GM12875 (cell line): ENCODE measurements at regions not wholly inside any gene's neighbourhood (a gene's known extent, or its start where the extent isn't known, plus 50 kb on each side); places are given as distances from the start of the nearest gene placed in this dataset.

Experiments used
- H3K4me3 ChIP-seq: one replicate; pipeline ENCODE4 v1.5.1; 2011; ENCODE audit warnings: low read depth, low read length, control low read depth
- TF ChIP-seq, protein P1 (sequence below): IDR thresholded peaks from 2 replicates; pipeline ENCODE4 v1.5.1; 2011; ENCODE audit warnings: low read depth, mild to moderate bottlenecking, control low read depth, inconsistent platforms, low read length, moderate library complexity, borderline replicate concordance; ENCODE audit not compliant: insufficient read depth

DNA sequence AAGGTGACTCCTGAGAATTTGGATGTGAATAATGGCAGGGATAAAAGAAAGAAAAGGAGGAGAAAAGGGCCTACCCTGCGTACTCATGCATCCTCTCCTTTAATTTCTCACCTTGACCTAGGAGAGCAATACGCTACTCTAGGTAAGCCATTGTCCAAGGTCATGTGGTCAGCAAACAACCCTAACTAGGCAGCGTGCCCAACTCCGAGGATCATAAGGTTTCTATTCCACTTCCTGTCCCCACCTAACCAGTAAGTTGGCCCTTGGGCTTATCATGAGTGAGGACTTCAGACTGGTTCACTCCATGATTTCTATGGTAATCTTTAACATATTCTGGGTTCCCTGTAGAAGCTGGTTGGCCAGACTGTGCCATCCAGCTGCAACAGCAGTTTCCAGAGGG is 315.1 kb upstream of the CCL2 start:
- TF ChIP-seq, protein P1, sequence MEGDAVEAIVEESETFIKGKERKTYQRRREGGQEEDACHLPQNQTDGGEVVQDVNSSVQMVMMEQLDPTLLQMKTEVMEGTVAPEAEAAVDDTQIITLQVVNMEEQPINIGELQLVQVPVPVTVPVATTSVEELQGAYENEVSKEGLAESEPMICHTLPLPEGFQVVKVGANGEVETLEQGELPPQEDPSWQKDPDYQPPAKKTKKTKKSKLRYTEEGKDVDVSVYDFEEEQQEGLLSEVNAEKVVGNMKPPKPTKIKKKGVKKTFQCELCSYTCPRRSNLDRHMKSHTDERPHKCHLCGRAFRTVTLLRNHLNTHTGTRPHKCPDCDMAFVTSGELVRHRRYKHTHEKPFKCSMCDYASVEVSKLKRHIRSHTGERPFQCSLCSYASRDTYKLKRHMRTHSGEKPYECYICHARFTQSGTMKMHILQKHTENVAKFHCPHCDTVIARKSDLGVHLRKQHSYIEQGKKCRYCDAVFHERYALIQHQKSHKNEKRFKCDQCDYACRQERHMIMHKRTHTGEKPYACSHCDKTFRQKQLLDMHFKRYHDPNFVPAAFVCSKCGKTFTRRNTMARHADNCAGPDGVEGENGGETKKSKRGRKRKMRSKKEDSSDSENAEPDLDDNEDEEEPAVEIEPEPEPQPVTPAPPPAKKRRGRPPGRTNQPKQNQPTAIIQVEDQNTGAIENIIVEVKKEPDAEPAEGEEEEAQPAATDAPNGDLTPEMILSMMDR: no peak
- H3K4me3 ChIP-seq: no peak overlapping the region

DNA sequence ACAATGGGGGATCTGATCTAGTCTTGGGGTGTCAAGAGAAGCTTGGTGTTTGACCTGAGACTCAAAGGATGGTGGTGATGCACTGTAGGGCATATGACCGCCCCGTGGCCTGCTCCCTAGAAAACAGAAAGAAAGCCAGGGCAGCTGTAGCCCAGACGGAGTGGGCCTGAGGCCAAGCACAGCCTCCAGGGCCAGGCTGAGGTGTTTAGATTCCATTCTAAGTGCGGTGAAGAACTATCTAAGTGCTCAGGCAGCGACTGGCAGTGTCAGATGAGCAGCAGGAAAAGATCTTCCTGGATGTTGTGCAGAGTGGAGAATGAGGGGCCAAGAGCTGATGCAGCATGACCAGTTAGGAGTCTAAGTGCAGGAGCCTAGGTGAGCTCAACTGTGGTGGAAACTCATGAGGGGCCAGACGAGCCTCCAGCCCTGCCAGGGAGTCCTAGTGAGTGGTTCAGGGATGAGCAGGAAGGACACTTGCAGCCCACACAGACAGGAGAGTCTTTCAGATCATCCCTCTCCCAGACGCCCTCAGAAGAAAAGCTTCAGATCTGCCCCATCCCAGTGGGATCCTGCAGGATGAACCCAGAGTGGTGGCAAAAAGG is 314.2 kb upstream of the CCL2 start:
- TF ChIP-seq, protein P1: no peak

DNA sequence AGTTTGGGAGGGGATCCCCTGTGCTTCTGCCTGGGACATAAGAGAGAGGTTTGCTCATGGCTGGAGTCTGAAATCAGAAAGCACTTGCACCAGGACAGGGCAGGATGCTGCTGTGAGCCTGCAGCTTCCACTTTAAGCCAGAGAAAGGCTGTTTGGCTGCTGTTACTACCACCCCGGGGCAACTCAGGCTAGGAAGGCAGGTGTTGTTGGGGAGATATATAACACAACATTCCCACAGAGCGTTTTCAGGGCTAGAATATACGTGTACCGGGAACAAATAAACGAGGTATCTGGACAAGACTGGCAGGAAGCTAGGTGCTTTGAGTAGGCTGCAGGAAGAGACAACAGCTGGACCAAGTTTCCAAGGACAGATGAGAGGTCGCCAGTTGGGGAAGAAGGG is 313.3 kb upstream of the CCL2 start:
- H3K4me3 ChIP-seq: no peak overlapping the region
- TF ChIP-seq, protein P1: no peak

More for the DNA sequence above, 314.2 kb upstream of the CCL2 start:
- H3K4me3 ChIP-seq: no peak overlapping the region

DNA sequence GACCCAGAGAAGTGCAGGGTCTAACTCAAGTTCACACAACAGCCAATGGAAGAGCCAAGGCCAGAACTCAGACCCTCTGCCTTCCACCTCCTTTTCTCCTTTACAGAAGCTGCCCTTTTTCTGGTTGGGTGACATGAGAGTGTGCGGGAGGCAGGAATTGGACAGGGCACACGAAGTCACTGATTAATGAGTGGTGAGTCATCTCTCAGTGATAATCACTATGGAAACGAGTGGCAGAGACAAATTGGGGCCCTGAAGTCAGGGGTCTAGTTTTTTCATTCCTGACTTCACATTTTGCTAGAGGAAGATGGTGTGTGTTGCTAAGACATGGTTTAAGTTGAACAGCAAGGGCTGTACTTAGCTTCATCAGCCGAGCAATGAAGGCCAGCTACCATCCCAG is 312.7 kb upstream of the CCL2 start:
- TF ChIP-seq, protein P1: no peak
- no peak overlapping the region for H3K4me3 ChIP-seq

- H3K4me3 ChIP-seq: no peak overlapping the region
- TF ChIP-seq, protein P1: no peak
Measured at GRCh38 chr17:33944412-33944811, 310.7 kb upstream of the CCL2 start.

DNA sequence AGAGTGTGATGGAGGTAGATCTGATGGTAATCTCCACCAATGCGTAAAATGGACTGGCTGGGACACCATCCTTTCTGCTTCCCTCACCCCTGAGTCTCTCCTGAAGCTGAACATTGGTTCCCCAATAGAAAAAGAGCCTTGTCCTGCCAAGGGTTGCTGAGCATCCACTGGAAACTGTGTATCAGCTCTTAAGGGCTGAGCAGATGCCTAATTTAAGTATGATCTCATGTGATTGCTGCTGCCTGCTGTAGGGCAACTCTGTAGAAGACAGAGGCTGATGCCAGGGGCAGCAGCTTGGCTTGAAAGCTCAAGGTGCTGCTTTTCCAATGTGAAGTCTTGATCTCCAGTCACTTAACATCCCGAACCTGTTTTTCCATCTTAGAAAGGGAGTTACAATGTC is 310.3 kb upstream of the CCL2 start:
- no peak overlapping the region for H3K4me3 ChIP-seq

More for the DNA sequence above, 310.3 kb upstream of the CCL2 start:
- TF ChIP-seq, protein P1: no peak
